SK-N-SH (cell line): ENCODE measurements at regions not wholly inside any gene's neighbourhood (a gene's known extent, or its start where the extent isn't known, plus 50 kb on each side); places are given as distances from the start of the nearest gene placed in this dataset.

Source experiments
- CTCF ChIA-PET: fragments of 300-600, 350-600 bp; formaldehyde crosslinking; extraction: SDS; loops from one replicate; lab custom pipeline; 2021; lab: Yijun Ruan, JAX
- POLR2A ChIA-PET: fragments of 350-600 bp; sonication (Branson Sonifier 250); formaldehyde crosslinking; extraction: SDS; loops from one replicate; lab custom pipeline; 2020; ENCODE audit warnings: antibody characterized with exemption, inconsistent platforms; lab: Yijun Ruan, JAX
- DNase-seq: peaks from one replicate; pipeline ENCODE4 v3.0.0; 2012
- H2AFZ ChIP-seq: fragments of 200-600 bp; sonication (generic); 2 replicates; pipeline ENCODE4 v1.8.1; 2016; ENCODE audit warnings: antibody characterized with exemption, mild to moderate bottlenecking, low read depth
- H3F3A ChIP-seq: fragments of 200-600 bp; sonication (generic); replicated peaks from 2 replicates; pipeline ENCODE3; 2016; ENCODE audit warnings: antibody characterized with exemption, mild to moderate bottlenecking; ENCODE audit not compliant: insufficient read depth
- H3K27ac ChIP-seq, 2 experiments: fragments of 200-500 bp in 1 of 2; fragments of 200-600 bp in 1 of 2; sonication (Bioruptor generic) in 1 of 2; sonication (generic), shearing (Covaris generic) in 1 of 2; 2 replicates each; pipeline versions ENCODE4 v1.5.1 to v1.6.1; 2014 to 2016; ENCODE audit warnings: low read depth in 2 of 2, inconsistent platforms in 1 of 2, low read length in 1 of 2, mild to moderate bottlenecking in 1 of 2, mixed read lengths in 1 of 2
- H3K27me3 ChIP-seq: fragments of 200-600 bp; sonication (generic), shearing (Covaris generic); 2 replicates; pipeline ENCODE4 v1.6.1; 2016; ENCODE audit warnings: mixed run types; ENCODE audit not compliant: insufficient read depth
- H3K36me3 ChIP-seq, 2 experiments: fragments of 200-500 bp in 1 of 2; fragments of 200-600 bp in 1 of 2; sonication (Bioruptor generic) in 1 of 2; sonication (generic) in 1 of 2; replicated peaks in 1 of 2; 2 replicates each; pipeline versions ENCODE3 to v1.5.1; 2014 to 2016; ENCODE audit warnings: low read length in 1 of 2, mild to moderate bottlenecking in 1 of 2; ENCODE audit not compliant: insufficient read depth in 2 of 2, control insufficient read depth in 1 of 2
- H3K4me1 ChIP-seq, 2 experiments: fragments of 200-500 bp in 1 of 2; fragments of 200-600 bp in 1 of 2; sonication (Bioruptor generic) in 1 of 2; sonication (generic), shearing (Covaris generic) in 1 of 2; 2 replicates each; pipeline versions ENCODE4 v1.5.1 to v1.6.1; 2014 to 2016; ENCODE audit warnings: low read depth in 1 of 2, low read length in 1 of 2, mixed run types in 1 of 2; ENCODE audit not compliant: insufficient read depth in 2 of 2, control insufficient read depth in 1 of 2
- H3K4me2 ChIP-seq: fragments of 200-600 bp; sonication (generic), shearing (Covaris generic); 2 replicates; pipeline ENCODE4 v1.6.1; 2017; ENCODE audit warnings: mixed run types
- H3K4me3 ChIP-seq, 2 experiments: fragments of 200-500 bp in 1 of 2; fragments of 200-600 bp in 1 of 2; sonication (Bioruptor generic) in 1 of 2; sonication (generic), shearing (Covaris generic) in 1 of 2; 2 replicates each; pipeline versions ENCODE4 v1.5.1 to v1.8.1; 2014 to 2016; ENCODE audit warnings: low read depth in 2 of 2, inconsistent platforms in 1 of 2, low read length in 1 of 2, mild to moderate bottlenecking in 1 of 2, mixed read lengths in 1 of 2, moderate library complexity in 1 of 2
- H3K79me2 ChIP-seq: fragments of 200-600 bp; sonication (generic); 2 replicates; pipeline ENCODE4 v1.8.1; 2017; ENCODE audit warnings: mild to moderate bottlenecking; ENCODE audit not compliant: insufficient read depth
- H3K9ac ChIP-seq: fragments of 200-600 bp; sonication (generic); 2 replicates; pipeline ENCODE4 v1.6.1; 2017; ENCODE audit warnings: mixed run types
- H3K9me2 ChIP-seq: fragments of 200-600 bp; sonication (generic); 2 replicates; pipeline ENCODE4 v1.6.1; 2017; ENCODE audit warnings: mixed run types
- H3K9me3 ChIP-seq: fragments of 200-600 bp; sonication (generic); 2 replicates; pipeline ENCODE4 v1.6.1; 2017; ENCODE audit warnings: mixed run types, mild to moderate bottlenecking, moderate library complexity
- H4K20me1 ChIP-seq: fragments of 200-600 bp; sonication (generic); 2 replicates; pipeline ENCODE4 v1.6.1; 2017; ENCODE audit warnings: mild to moderate bottlenecking, mixed run types; ENCODE audit not compliant: insufficient read depth
- EZH2phosphoT487 ChIP-seq: fragments of 200-600 bp; sonication (generic); IDR thresholded peaks from 2 replicates; pipeline ENCODE4 v1.6.1; 2017; ENCODE audit warnings: low read depth, mixed run types, mild to moderate bottlenecking, antibody characterized with exemption, moderate library complexity, borderline replicate concordance
- FOXM1 ChIP-seq: IDR thresholded peaks from 2 replicates; pipeline ENCODE4 v1.4.0; 2012; ENCODE audit warnings: low read depth, mild to moderate bottlenecking
- GABPA ChIP-seq: IDR thresholded peaks from 2 replicates; pipeline ENCODE4 v1.4.0; 2012; ENCODE audit warnings: low read depth, mild to moderate bottlenecking
- JUND ChIP-seq: IDR thresholded peaks from 2 replicates; pipeline ENCODE4 v1.4.0; 2012
- MXI1 ChIP-seq: IDR thresholded peaks from 2 replicates; pipeline ENCODE4 v1.6.1; 2012; ENCODE audit warnings: mild to moderate bottlenecking, low read depth, low read length, improper control_type of control experiment
- RCOR1 ChIP-seq: fragments of 150-350 bp; IDR thresholded peaks from 2 replicates; pipeline ENCODE4 v1.6.1; 2017; ENCODE audit warnings: antibody characterized with exemption, low read length
- SIN3A ChIP-seq: IDR thresholded peaks from 2 replicates; pipeline ENCODE4 v1.6.1; 2012; ENCODE audit warnings: low read depth, mild to moderate bottlenecking, low read length, moderate library complexity, borderline replicate concordance
- TEAD4 ChIP-seq: IDR thresholded peaks from 2 replicates; pipeline ENCODE4 v1.4.0; 2012; ENCODE audit warnings: mild to moderate bottlenecking, borderline replicate concordance; ENCODE audit not compliant: insufficient read depth
- WGBS: methylation state at CpG from one replicate; pipeline ENCODE4 v1.1.6; 2017; ENCODE audit warnings: low lambda C conversion rate; 5-methylcytosine and 5-hydroxymethylcytosine counted together
- TF ChIP-seq, protein P1 (sequence below): IDR thresholded peaks from 2 replicates; pipeline ENCODE4 v1.6.1; 2012; ENCODE audit warnings: mild to moderate bottlenecking, low read depth, low read length, moderate library complexity
- TF ChIP-seq, protein P2 (sequence below): fragments of 150-350 bp; IDR thresholded peaks from 2 replicates; pipeline ENCODE4 v1.6.1; 2017; ENCODE audit warnings: antibody characterized with exemption, low read length, low read depth, borderline replicate concordance
- TF ChIP-seq, protein P3 (sequence below): IDR thresholded peaks from 2 replicates; pipeline ENCODE4; 2012
- TF ChIP-seq, protein P4 (sequence below): fragments of 150-350 bp; IDR thresholded peaks from 2 replicates; pipeline ENCODE4 v1.6.1; 2016; ENCODE audit warnings: mild to moderate bottlenecking, low read depth, low read length
- TF ChIP-seq, protein P5 (sequence below): IDR thresholded peaks from 2 replicates; pipeline ENCODE4 v1.4.0; 2012; ENCODE audit warnings: low read depth, borderline replicate concordance

DNA sequence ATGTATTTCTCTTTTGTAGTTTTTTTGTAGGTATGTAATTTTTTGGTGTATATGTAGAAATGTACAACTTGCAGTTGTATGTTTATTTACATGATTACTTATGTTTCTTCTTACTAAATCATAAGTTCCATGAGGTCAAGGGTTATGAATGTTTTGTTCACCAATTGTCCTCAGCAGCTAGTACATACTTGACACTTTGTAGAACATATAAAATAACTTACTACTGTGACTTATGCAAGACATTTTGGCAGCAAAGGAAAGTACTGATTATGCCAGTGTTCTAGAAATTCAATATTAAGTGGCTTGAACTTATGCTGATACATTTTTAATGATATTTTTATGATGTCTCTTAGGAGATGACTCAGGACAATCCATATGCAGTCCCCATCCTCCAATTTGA lies 209.6 kb downstream of the DKK1 start (continued):
- TF ChIP-seq, protein P1, sequence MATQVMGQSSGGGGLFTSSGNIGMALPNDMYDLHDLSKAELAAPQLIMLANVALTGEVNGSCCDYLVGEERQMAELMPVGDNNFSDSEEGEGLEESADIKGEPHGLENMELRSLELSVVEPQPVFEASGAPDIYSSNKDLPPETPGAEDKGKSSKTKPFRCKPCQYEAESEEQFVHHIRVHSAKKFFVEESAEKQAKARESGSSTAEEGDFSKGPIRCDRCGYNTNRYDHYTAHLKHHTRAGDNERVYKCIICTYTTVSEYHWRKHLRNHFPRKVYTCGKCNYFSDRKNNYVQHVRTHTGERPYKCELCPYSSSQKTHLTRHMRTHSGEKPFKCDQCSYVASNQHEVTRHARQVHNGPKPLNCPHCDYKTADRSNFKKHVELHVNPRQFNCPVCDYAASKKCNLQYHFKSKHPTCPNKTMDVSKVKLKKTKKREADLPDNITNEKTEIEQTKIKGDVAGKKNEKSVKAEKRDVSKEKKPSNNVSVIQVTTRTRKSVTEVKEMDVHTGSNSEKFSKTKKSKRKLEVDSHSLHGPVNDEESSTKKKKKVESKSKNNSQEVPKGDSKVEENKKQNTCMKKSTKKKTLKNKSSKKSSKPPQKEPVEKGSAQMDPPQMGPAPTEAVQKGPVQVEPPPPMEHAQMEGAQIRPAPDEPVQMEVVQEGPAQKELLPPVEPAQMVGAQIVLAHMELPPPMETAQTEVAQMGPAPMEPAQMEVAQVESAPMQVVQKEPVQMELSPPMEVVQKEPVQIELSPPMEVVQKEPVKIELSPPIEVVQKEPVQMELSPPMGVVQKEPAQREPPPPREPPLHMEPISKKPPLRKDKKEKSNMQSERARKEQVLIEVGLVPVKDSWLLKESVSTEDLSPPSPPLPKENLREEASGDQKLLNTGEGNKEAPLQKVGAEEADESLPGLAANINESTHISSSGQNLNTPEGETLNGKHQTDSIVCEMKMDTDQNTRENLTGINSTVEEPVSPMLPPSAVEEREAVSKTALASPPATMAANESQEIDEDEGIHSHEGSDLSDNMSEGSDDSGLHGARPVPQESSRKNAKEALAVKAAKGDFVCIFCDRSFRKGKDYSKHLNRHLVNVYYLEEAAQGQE: no peak
- TF ChIP-seq SIN3A (no peak), JUND (no peak)

DNA sequence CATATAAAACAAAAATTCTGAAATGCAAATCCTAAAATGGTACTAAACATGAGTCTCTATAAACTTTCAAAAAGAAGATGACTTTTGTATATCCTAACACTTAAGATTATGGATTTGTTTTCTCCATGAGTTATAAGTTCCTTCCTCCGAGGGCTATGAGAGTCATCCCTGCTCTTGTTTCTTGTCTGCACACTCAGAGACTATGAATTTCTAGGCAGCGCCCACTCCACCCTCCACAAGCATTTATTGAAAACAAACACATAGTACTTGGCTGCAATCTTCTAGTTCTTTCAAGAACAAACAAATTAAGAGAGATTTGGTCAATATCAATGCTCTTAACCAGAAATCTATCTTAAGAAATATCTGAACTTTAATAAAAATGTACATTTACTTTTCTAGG lies 211.7 kb downstream of the DKK1 start:
- no peak for DNase-seq
- Histone ChIP-seq H3F3A (peaks cover 22% of the 10 kb centered on the region), H3K9ac (peak overlapping the region; percentile 3; the same call in 1 of the 2 replicates), H3K9me2 (no peaks in the 10 kb centered on the region), H4K20me1 (no peaks in the 10 kb centered on the region), H3K79me2 (no peaks in the 10 kb centered on the region), H3K4me2 (peak overlapping the region; percentile 49; the same call in 1 of the 2 replicates), H3K36me3 (no peaks in the 10 kb centered on the region), H3K9me3 (no peaks in the 10 kb centered on the region), H3K4me1 (peaks cover 0 to 10% of the 10 kb centered on the region in 2 experiments; a peak in 2 of 4 replicates), H3K4me3 (no peak overlapping the region), H2AFZ (peak overlapping the region; percentile 60)
- POLR2A ChIA-PET: no interaction called here
- CTCF ChIA-PET: no interaction called here
- 45% methylated on average over 2 of the region's 2 CpGs for WGBS
- no peak for TF ChIP-seq RCOR1
- TF ChIP-seq SIN3A: no peak
- no peak for TF ChIP-seq MXI1
- TF ChIP-seq TEAD4: no peak
- TF ChIP-seq, protein P2, sequence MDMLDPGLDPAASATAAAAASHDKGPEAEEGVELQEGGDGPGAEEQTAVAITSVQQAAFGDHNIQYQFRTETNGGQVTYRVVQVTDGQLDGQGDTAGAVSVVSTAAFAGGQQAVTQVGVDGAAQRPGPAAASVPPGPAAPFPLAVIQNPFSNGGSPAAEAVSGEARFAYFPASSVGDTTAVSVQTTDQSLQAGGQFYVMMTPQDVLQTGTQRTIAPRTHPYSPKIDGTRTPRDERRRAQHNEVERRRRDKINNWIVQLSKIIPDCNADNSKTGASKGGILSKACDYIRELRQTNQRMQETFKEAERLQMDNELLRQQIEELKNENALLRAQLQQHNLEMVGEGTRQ: no peak
- TF ChIP-seq, protein P3, sequence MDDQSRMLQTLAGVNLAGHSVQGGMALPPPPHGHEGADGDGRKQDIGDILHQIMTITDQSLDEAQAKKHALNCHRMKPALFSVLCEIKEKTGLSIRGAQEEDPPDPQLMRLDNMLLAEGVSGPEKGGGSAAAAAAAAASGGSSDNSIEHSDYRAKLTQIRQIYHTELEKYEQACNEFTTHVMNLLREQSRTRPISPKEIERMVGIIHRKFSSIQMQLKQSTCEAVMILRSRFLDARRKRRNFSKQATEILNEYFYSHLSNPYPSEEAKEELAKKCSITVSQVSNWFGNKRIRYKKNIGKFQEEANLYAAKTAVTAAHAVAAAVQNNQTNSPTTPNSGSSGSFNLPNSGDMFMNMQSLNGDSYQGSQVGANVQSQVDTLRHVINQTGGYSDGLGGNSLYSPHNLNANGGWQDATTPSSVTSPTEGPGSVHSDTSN: no peak
- TF ChIP-seq, protein P4, sequence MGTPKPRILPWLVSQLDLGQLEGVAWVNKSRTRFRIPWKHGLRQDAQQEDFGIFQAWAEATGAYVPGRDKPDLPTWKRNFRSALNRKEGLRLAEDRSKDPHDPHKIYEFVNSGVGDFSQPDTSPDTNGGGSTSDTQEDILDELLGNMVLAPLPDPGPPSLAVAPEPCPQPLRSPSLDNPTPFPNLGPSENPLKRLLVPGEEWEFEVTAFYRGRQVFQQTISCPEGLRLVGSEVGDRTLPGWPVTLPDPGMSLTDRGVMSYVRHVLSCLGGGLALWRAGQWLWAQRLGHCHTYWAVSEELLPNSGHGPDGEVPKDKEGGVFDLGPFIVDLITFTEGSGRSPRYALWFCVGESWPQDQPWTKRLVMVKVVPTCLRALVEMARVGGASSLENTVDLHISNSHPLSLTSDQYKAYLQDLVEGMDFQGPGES: no peak
- TF ChIP-seq FOXM1: no peak
- TF ChIP-seq EZH2phosphoT487: no peak
- TF ChIP-seq, protein P5, sequence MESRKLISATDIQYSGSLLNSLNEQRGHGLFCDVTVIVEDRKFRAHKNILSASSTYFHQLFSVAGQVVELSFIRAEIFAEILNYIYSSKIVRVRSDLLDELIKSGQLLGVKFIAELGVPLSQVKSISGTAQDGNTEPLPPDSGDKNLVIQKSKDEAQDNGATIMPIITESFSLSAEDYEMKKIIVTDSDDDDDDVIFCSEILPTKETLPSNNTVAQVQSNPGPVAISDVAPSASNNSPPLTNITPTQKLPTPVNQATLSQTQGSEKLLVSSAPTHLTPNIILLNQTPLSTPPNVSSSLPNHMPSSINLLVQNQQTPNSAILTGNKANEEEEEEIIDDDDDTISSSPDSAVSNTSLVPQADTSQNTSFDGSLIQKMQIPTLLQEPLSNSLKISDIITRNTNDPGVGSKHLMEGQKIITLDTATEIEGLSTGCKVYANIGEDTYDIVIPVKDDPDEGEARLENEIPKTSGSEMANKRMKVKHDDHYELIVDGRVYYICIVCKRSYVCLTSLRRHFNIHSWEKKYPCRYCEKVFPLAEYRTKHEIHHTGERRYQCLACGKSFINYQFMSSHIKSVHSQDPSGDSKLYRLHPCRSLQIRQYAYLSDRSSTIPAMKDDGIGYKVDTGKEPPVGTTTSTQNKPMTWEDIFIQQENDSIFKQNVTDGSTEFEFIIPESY: no peak
- no peak for TF ChIP-seq GABPA
- TF ChIP-seq, all 33 proteins: peak for 0
- peak overlapping the region in 1 of 2 experiments; percentile 55; a peak in 3 of 4 replicates for H3K27ac ChIP-seq
- H3K27me3 ChIP-seq: no peaks in the 10 kb centered on the region
